Right atrium auricular region (tissue), 2 donors: ENCODE measurements at regions not wholly inside any gene's neighbourhood (a gene's known extent, or its start where the extent isn't known, plus 50 kb on each side); places are given as distances from the start of the nearest gene placed in this dataset.

Experiments used
- DNase-seq: peaks from one replicate; pipeline ENCODE4 v3.0.0-alpha.2; 2019; ENCODE audit warnings: low spot score
- H3K27ac ChIP-seq, 2 donors: fragments of 200-600 bp; sonication (generic); 1 replicate in 1 of 2; 2 replicates in 1 of 2; pipeline ENCODE4 v1.5.1; 2016 to 2019
- H3K27me3 ChIP-seq, 2 donors: fragments of 200-600 bp; sonication (generic); one replicate each; pipeline versions ENCODE4 v1.5.1 to v1.6.0; 2017 to 2019
- H3K36me3 ChIP-seq: fragments of 200-600 bp; sonication (generic); one replicate; pipeline ENCODE4 v1.5.1; 2016
- H3K4me1 ChIP-seq, 2 donors: fragments of 200-600 bp; sonication (generic); one replicate each; pipeline versions ENCODE4 v1.5.1 to v1.6.0; 2017 to 2019
- H3K4me3 ChIP-seq, 2 donors: fragments of 200-600 bp; sonication (generic); 1 replicate in 1 of 2; 2 replicates in 1 of 2; pipeline ENCODE4 v1.5.1; 2017 to 2019; ENCODE audit warnings: mild to moderate bottlenecking in 1 of 2, moderate library complexity in 1 of 2
- H3K9me3 ChIP-seq, 2 donors: fragments of 200-600 bp; sonication (generic); one replicate each; pipeline ENCODE4 v1.5.1; 2019
- CTCF ChIP-seq, 2 donors: fragments of 200-600 bp; sonication (generic); IDR thresholded peaks; one replicate each; pipeline ENCODE4 v1.5.1; 2019; ENCODE audit warnings: antibody characterized with exemption in 2 of 2

GRCh38 chr11:134466156-134466555, 54.1 kb upstream of the B3GAT1 start:
- no peak for DNase-seq
- no peaks in the 10 kb centered on the region for H3K36me3 ChIP-seq
- H3K27me3 ChIP-seq, result no peaks in the 10 kb centered on the region
- no peak overlapping the region for H3K27ac ChIP-seq
- no peaks in the 10 kb centered on the region for H3K4me1 ChIP-seq
- no peak for TF ChIP-seq CTCF (IDR thresholded peaks at IDR 0.05)
- no peaks in the 10 kb centered on the region for H3K9me3 ChIP-seq
- no peak overlapping the region for H3K4me3 ChIP-seq

- no peak overlapping the region for H3K27ac ChIP-seq
- H3K4me1 ChIP-seq, result no peaks in the 10 kb centered on the region
- no peak for TF ChIP-seq CTCF (IDR thresholded peaks at IDR 0.05)
- no peak overlapping the region for H3K4me3 ChIP-seq
- H3K9me3 ChIP-seq, result no peaks in the 10 kb centered on the region
- no peaks in the 10 kb centered on the region for H3K36me3 ChIP-seq
- no peak for DNase-seq
- H3K27me3 ChIP-seq, result no peaks in the 10 kb centered on the region
Measured at GRCh38 chr11:134464981-134465730, 53.1 kb upstream of the B3GAT1 start.

GRCh38 chr11:134464196-134464595, 52.2 kb upstream of the B3GAT1 start:
- H3K4me1 ChIP-seq, result no peaks in the 10 kb centered on the region
- no peak overlapping the region for H3K27ac ChIP-seq
- TF ChIP-seq CTCF (IDR thresholded peaks at IDR 0.05), result no peak
- no peak overlapping the region for H3K4me3 ChIP-seq
- DNase-seq, result no peak
- H3K9me3 ChIP-seq, result no peaks in the 10 kb centered on the region
- H3K27me3 ChIP-seq, result no peaks in the 10 kb centered on the region
- no peaks in the 10 kb centered on the region for H3K36me3 ChIP-seq

- Histone ChIP-seq H3K4me1 (no peaks in the 10 kb centered on the region), H3K4me3 (no peak overlapping the region), H3K36me3 (no peaks in the 10 kb centered on the region), H3K27me3 (no peaks in the 10 kb centered on the region), H3K27ac (no peak overlapping the region), H3K9me3 (no peaks in the 10 kb centered on the region)
- no peak for TF ChIP-seq CTCF (IDR thresholded peaks at IDR 0.05)
- DNase-seq, result no peak
Measured at GRCh38 chr11:134463716-134464115, 51.7 kb upstream of the B3GAT1 start.
